ENCODE measurements at regions not wholly inside any gene's neighbourhood (a gene's known extent, or its start where the extent isn't known, plus 50 kb on each side); places are given as distances from the start of the nearest gene placed in this dataset.

DNA sequence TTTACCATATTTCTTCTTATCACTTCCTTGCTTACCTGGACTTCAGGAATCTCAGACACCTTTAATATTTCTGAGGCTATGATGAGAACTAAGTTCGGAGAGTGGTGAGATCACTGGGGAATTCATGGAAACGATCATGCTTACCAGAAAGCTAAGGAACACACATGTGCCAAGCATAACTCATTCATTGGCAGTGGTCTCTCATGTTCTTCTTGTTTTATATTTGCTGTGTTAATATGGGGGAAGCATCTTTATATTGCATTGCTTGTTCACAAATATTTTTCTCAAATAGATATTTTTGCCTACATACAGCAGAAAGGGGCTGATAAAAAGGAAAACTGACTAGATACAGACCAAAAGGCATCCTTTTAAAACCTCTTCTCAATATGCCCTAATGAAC, 55.8 kb downstream of the COL6A6 start:
- TF ChIP-seq, protein P1, sequence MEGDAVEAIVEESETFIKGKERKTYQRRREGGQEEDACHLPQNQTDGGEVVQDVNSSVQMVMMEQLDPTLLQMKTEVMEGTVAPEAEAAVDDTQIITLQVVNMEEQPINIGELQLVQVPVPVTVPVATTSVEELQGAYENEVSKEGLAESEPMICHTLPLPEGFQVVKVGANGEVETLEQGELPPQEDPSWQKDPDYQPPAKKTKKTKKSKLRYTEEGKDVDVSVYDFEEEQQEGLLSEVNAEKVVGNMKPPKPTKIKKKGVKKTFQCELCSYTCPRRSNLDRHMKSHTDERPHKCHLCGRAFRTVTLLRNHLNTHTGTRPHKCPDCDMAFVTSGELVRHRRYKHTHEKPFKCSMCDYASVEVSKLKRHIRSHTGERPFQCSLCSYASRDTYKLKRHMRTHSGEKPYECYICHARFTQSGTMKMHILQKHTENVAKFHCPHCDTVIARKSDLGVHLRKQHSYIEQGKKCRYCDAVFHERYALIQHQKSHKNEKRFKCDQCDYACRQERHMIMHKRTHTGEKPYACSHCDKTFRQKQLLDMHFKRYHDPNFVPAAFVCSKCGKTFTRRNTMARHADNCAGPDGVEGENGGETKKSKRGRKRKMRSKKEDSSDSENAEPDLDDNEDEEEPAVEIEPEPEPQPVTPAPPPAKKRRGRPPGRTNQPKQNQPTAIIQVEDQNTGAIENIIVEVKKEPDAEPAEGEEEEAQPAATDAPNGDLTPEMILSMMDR (IDR thresholded peaks at IDR 0.05), result no peak
- TF ChIP-seq POLR2A (IDR thresholded peaks at IDR 0.05), result no peak

Measured in heart left ventricle (tissue), 13 donors.